ENCODE measurements at regions not wholly inside any gene's neighbourhood (a gene's known extent, or its start where the extent isn't known, plus 50 kb on each side); places are given as distances from the start of the nearest gene placed in this dataset.

GRCh38 chr17:63349478-63350000 lies 96.6 kb downstream of the CYB561 start:
- TF ChIP-seq POLR2AphosphoS5 (IDR thresholded peaks at IDR 0.05; ENCODE audit: borderline replicate concordance, low read depth, low read length) (no peak), EZH2 (IDR thresholded peaks at IDR 0.05) (no peak), FOXP2 (optimal IDR thresholded peaks at IDR 0.05; ENCODE audit: control extremely low read depth, extremely low read length, insufficient read depth) (no peak)
